Pancreas (tissue), 10 donors: ENCODE measurements at regions not wholly inside any gene's neighbourhood (a gene's known extent, or its start where the extent isn't known, plus 50 kb on each side); places are given as distances from the start of the nearest gene placed in this dataset.

Experiments used
- ATAC-seq, 4 donors: fragments of 200-7000 bp; cut with Tn5 transposase; one replicate each; pipeline versions ENCODE4 v1.8.0 to v1.9.1; 2020; ENCODE audit warnings: mild to moderate bottlenecking in 4 of 4, moderate library complexity in 4 of 4
- DNase-seq, 6 donors: peaks; one replicate each; pipeline ENCODE4 v3.0.0-alpha.2; 2020
- FAIRE-seq: peaks from 2 replicates; lab custom pipeline; 2012; peaks lifted over from hg19 to GRCh38; lab: Jason Lieb, UNC
- H3K27ac ChIP-seq, 4 donors: fragments of 200-600 bp; sonication (generic); 1 replicate in 3 of 4; 2 replicates in 1 of 4; pipeline versions ENCODE4 v1.5.0 to v1.8.0; 2020
- H3K27me3 ChIP-seq, 4 donors: fragments of 200-600 bp; one replicate each; pipeline ENCODE4 v1.8.0; 2021
- H3K36me3 ChIP-seq, 3 donors: fragments of 200-600 bp; sonication (generic) in 1 of 3; one replicate each; pipeline versions ENCODE4 v1.5.0 to v1.8.0; 2020 to 2021
- H3K4me1 ChIP-seq, 3 donors: fragments of 200-600 bp; one replicate each; pipeline ENCODE4 v1.8.0; 2021
- H3K4me3 ChIP-seq, 4 donors: fragments of 200-600 bp; sonication (generic) in 2 of 4; one replicate each; pipeline versions ENCODE4 v1.5.0 to v1.8.0; 2020 to 2021
- H3K9me3 ChIP-seq, 4 donors: fragments of 200-600 bp; one replicate each; pipeline ENCODE4 v1.8.0; 2021
- WGBS, 2 donors: extraction: QIAGEN DNeasy Blood & Tissue Kit; methylation state at CpG; one replicate each; pipeline ENCODE4 v1.1.7; 2013; 5-methylcytosine and 5-hydroxymethylcytosine counted together
- intact Hi-C, 3 donors: fragments of 100-400 bp; cut with DNase I; formaldehyde crosslinking; loops; one replicate each; pipeline versions ENCODE4 v1.11.1 to v1.14.2; 2022
- TF ChIP-seq, protein P1 (sequence below), 4 donors: fragments of 200-600 bp; sonication (generic) in 3 of 4; IDR thresholded peaks; one replicate each; pipeline versions ENCODE4 v1.5.0 to v1.8.0; 2021; ENCODE audit warnings: antibody characterized with exemption in 4 of 4
- donor health status: healthy with polysubstance abuse.
- donor health status: DM: no; HTN: no; CAD: no; lungs with moderate emphysema.
- donor health status: DM: no; HTN: no; CAD: no.
- donor health status: control.
- donor health status: control.
- donor health status: Bipolar disorder and iron deficiency.
- donor health status: DM: yes; HTN: yes; CAD: no.
- donor health status: DM: no; HTN: no; CAD: no.
- donor health status: DM: no; HTN: no; CAD: no.
- donor health status: DM: yes; HTN: yes; CAD: no.

DNA sequence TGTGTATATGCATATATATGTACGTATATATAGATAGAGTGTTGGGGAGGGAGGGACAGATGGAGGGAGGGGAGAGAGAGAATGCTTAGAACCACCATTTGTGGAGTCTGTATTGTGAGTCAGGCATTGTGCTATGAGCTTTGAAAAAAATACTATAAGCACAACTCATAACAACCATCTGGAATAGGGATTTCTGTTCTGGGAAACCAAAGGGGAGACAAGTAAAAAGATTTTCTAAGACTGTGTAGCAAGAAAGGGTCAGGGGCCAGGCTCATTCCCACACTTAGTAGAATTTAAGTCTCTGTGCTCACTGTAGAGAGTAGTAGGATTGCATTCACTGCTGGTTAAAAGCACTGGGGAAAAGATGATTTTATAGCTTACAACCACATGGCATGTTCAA is 202.3 kb upstream of the SGCD start:
- no peak for ATAC-seq
- no peaks in the 10 kb centered on the region for H3K36me3 ChIP-seq
- no peaks in the 10 kb centered on the region for H3K4me1 ChIP-seq
- H3K27ac ChIP-seq = no peak overlapping the region
- H3K9me3 ChIP-seq = no peaks in the 10 kb centered on the region
- FAIRE-seq = no peak
- TF ChIP-seq, protein P1, sequence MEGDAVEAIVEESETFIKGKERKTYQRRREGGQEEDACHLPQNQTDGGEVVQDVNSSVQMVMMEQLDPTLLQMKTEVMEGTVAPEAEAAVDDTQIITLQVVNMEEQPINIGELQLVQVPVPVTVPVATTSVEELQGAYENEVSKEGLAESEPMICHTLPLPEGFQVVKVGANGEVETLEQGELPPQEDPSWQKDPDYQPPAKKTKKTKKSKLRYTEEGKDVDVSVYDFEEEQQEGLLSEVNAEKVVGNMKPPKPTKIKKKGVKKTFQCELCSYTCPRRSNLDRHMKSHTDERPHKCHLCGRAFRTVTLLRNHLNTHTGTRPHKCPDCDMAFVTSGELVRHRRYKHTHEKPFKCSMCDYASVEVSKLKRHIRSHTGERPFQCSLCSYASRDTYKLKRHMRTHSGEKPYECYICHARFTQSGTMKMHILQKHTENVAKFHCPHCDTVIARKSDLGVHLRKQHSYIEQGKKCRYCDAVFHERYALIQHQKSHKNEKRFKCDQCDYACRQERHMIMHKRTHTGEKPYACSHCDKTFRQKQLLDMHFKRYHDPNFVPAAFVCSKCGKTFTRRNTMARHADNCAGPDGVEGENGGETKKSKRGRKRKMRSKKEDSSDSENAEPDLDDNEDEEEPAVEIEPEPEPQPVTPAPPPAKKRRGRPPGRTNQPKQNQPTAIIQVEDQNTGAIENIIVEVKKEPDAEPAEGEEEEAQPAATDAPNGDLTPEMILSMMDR (IDR thresholded peaks at IDR 0.05) = no peak
- no peaks in the 10 kb centered on the region for H3K27me3 ChIP-seq
- no peak for DNase-seq
- H3K4me3 ChIP-seq = no peak overlapping the region
- 13 to 61% methylated on average over 1 of the region's 1 CpG for WGBS, 2 donors
- intact Hi-C loops = no loop called here

GRCh38 chr5:156125118-156125517 is 201.8 kb upstream of the SGCD start:
- no peaks in the 10 kb centered on the region for H3K4me1 ChIP-seq
- ATAC-seq = no peak
- H3K36me3 ChIP-seq = no peaks in the 10 kb centered on the region
- no peaks in the 10 kb centered on the region for H3K27me3 ChIP-seq
- no peak overlapping the region for H3K4me3 ChIP-seq
- intact Hi-C loops = no loop called here
- no peak for FAIRE-seq
- H3K9me3 ChIP-seq = no peaks in the 10 kb centered on the region
- no peak overlapping the region for H3K27ac ChIP-seq
- TF ChIP-seq, protein P1 (IDR thresholded peaks at IDR 0.05) = no peak
- DNase-seq = no peak
- WGBS, 2 donors = 44 to 52% methylated on average over 3 of the region's 3 CpGs

GRCh38 chr5:156126716-156127115 is 200.2 kb upstream of the SGCD start:
- ATAC-seq (no peak), FAIRE-seq (no peak), DNase-seq (no peak)
- H3K27me3 ChIP-seq = no peaks in the 10 kb centered on the region
- H3K27ac ChIP-seq = no peak overlapping the region
- no peaks in the 10 kb centered on the region for H3K4me1 ChIP-seq
- TF ChIP-seq, protein P1 (IDR thresholded peaks at IDR 0.05) = no peak
- no peak overlapping the region for H3K4me3 ChIP-seq
- intact Hi-C loops = no loop called here
- WGBS, 2 donors = 43 to 67% methylated on average over 1 of the region's 1 CpG
- H3K36me3 ChIP-seq = no peaks in the 10 kb centered on the region
- H3K9me3 ChIP-seq = no peaks in the 10 kb centered on the region

DNA sequence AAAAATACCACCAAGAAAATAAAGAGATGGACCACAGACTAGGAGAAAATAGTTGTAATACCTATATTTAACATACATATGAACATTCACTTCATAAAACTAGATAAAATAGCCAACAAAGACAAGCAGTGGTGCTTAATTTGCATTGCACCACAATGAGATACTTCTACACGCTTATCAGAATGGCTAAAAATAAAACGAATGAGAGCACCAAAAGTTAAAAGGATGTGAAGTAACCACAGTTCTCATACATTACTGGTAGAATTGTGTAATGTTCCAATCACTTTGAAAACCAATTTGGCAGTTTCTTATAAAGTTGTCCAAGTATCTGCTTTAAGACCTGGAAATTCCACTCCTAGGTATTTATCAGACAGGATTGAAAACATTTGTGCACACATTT is 198.9 kb upstream of the SGCD start:
- TF ChIP-seq, protein P1 (IDR thresholded peaks at IDR 0.05) = no peak
- 44 to 53% methylated on average over 2 of the region's 2 CpGs for WGBS, 2 donors

GRCh38 chr5:156134216-156134615 is 192.7 kb upstream of the SGCD start:
- TF ChIP-seq, protein P1 (IDR thresholded peaks at IDR 0.05) = no peak
- H3K4me3 ChIP-seq = no peak overlapping the region
- ATAC-seq = no peak
- no peaks in the 10 kb centered on the region for H3K36me3 ChIP-seq
- intact Hi-C loops = no loop called here
- no peak overlapping the region for H3K27ac ChIP-seq
- WGBS, 2 donors = 69 to 95% methylated on average over 3 of the region's 3 CpGs
- no peak for FAIRE-seq
- H3K9me3 ChIP-seq = no peaks in the 10 kb centered on the region
- no peak for DNase-seq
- no peaks in the 10 kb centered on the region for H3K27me3 ChIP-seq
- no peaks in the 10 kb centered on the region for H3K4me1 ChIP-seq

More for the DNA sequence above, 198.9 kb upstream of the SGCD start:
- ATAC-seq = no peak
- no peaks in the 10 kb centered on the region for H3K27me3 ChIP-seq
- DNase-seq = no peak
- no peaks in the 10 kb centered on the region for H3K4me1 ChIP-seq
- no peak for FAIRE-seq
- no peaks in the 10 kb centered on the region for H3K36me3 ChIP-seq
- H3K27ac ChIP-seq = no peak overlapping the region
- H3K4me3 ChIP-seq = no peak overlapping the region
- no peaks in the 10 kb centered on the region for H3K9me3 ChIP-seq
- intact Hi-C loops = no loop called here
